ENCODE measurements at regions not wholly inside any gene's neighbourhood (a gene's known extent, or its start where the extent isn't known, plus 50 kb on each side); places are given as distances from the start of the nearest gene placed in this dataset.

DNA sequence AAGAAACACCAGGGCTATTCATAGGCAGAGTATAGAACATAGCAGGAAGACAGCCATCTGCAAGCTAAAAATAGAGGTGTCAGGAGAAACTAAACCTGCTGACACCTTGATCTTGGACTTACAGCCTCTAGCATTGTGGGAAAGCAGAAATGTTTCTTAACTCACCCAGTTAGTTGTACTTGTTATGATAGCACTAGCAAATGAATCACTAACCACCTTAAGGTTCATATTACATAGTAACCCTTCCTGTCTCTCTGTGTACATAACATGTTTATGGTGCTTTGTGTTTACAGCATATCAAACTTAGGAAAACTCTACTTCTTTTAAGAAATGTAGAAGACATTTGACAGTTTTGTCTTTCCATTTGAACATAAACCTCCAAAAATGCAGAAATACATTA lies 1031.3 kb downstream of the FSCB start:
- DNase-seq (ENCODE audit: low spot score), result no peak
- TF ChIP-seq, protein P1, sequence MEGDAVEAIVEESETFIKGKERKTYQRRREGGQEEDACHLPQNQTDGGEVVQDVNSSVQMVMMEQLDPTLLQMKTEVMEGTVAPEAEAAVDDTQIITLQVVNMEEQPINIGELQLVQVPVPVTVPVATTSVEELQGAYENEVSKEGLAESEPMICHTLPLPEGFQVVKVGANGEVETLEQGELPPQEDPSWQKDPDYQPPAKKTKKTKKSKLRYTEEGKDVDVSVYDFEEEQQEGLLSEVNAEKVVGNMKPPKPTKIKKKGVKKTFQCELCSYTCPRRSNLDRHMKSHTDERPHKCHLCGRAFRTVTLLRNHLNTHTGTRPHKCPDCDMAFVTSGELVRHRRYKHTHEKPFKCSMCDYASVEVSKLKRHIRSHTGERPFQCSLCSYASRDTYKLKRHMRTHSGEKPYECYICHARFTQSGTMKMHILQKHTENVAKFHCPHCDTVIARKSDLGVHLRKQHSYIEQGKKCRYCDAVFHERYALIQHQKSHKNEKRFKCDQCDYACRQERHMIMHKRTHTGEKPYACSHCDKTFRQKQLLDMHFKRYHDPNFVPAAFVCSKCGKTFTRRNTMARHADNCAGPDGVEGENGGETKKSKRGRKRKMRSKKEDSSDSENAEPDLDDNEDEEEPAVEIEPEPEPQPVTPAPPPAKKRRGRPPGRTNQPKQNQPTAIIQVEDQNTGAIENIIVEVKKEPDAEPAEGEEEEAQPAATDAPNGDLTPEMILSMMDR (IDR thresholded peaks at IDR 0.05; ENCODE audit: extremely low read depth, missing control alignments), result no peak

DNA sequence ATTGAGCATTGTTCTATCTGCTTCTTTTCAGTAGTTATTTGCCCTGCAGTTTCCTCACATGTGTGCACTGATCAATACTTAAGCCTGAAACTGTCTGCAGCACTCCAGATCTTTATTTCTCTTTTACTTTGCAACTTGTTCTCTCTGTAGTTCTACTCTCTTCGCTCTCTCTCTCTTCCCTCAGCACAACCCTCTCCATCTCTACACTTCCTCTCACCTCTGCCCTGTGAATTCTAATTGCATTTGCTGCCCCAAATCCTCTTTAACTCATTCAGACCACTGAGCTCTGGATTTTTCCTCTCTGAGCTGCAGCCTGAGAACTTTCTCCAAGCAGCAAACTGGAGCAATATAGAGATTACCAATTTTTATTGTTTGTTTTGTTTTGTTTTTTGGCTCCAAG lies 1035.5 kb downstream of the FSCB start:
- TF ChIP-seq, protein P1 (IDR thresholded peaks at IDR 0.05; ENCODE audit: extremely low read depth, missing control alignments), result no peak

DNA sequence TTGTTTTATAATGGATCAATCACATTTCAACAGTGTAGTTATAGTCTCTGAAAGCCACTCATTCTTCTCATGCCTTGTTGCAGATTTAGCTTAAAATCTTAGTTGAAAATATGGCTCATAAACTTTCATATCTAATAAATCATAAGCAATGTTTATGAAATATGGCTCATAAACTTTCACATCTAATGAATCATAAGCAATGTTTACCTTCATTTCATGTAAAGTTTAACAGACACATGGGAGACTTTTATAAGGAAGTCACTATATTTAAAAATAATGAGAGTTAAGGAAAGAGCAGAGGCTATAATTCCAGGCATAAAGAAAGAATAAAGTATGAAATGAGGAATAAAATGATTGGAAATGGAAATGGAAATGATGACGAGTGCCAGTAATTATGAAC lies 1042.1 kb downstream of the FSCB start:
- TF ChIP-seq, protein P1 (IDR thresholded peaks at IDR 0.05; ENCODE audit: extremely low read depth, missing control alignments), result no peak
- no peak for DNase-seq (ENCODE audit: low spot score)

More for the DNA sequence above, 1035.5 kb downstream of the FSCB start:
- no peak for DNase-seq (ENCODE audit: low spot score)

DNA sequence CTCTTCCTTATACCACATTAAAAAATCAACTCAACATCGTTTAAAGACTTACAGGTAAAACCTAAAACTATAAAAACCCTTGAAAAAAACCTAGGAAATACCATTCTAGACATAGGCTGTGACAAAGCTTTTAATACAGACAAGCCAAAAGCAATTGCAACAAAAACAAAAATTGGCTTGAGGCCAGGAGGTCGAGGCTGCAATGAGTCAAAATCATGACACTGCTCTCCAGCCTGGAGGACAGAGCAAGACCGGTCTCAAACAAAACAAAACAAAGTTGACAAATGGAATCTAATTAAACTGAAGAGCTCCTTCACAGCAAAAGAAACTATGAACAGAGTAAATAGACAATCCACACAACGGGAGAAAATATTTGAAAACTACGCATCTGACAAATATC lies 1057.8 kb downstream of the FSCB start:
- TF ChIP-seq, protein P1 (IDR thresholded peaks at IDR 0.05; ENCODE audit: extremely low read depth, missing control alignments), result no peak
- DNase-seq (ENCODE audit: low spot score), result no peak

DNA sequence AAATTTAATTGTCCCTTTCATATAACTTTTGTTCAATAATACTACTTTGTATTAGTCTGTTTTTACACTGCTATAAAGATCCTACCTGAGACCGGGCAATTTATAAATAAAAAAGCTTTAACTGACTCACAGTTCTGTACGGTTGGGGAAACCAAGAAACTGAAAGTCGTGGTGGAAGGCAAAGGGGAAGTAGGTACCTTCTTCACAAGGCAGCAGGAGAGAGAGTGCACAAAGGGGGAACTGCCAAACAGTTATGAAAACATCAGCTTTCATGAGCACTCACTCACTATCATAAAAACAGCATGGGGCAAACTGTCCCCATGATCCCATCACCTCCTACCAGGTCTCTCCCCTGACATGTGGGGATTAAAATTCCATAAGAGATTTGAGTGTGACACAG lies 1069.0 kb downstream of the FSCB start:
- no peak for DNase-seq (ENCODE audit: low spot score)
- TF ChIP-seq, protein P1 (IDR thresholded peaks at IDR 0.05; ENCODE audit: extremely low read depth, missing control alignments), result no peak

DNA sequence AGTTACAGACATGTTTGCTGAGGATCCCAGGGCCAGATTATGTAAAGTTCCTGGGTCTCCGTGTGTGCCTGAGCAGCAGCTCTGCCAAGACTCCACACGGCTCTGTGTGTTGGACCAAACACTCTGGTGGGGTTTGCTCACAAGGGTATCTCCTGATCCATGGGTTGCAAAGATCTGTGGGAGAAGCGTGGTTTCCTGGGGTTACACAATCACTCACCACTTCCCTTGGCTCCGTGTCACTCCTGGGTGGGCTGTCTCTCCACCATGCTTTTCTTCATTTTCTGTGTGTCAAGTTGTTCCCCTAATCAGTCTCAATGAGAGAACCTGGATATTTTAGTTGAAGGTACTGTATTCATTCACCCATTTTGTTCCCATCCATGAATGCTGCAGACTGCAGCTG lies 1088.8 kb downstream of the FSCB start:
- TF ChIP-seq, protein P1 (IDR thresholded peaks at IDR 0.05; ENCODE audit: extremely low read depth, missing control alignments), result no peak
- no peak for DNase-seq (ENCODE audit: low spot score)

DNA sequence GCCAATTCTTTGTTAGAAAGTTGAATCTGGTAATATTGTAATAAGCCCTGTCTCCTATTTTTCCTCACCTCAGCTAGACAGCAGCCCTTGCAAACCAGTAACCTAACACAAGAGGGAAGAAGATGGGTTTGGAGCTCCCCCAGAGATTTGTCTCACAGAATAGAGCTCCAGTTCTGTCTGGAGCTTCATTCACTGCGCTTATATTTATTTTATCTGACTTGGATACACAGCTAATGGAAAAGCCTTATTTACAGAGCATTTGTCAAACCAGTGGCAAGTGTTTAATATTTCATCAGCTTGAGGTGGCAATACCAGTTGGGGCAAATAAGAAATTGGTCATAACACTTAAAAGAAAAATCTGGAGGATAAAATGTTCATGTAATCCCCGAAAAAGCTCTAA lies 1094.0 kb downstream of the FSCB start:
- no peak for DNase-seq (ENCODE audit: low spot score)
- TF ChIP-seq, protein P1 (IDR thresholded peaks at IDR 0.05; ENCODE audit: extremely low read depth, missing control alignments), result no peak

Data from GM20000 (cell line).